Stimulated activated CD4-positive, alpha-beta T cell treated with anti-CD3 and anti-CD28 coated beads, TNF-alpha, amount 100 ng/mL, for 4 hours (primary cell): ENCODE measurements at regions not wholly inside any gene's neighbourhood (a gene's known extent, or its start where the extent isn't known, plus 50 kb on each side); places are given as distances from the start of the nearest gene placed in this dataset.
"Not testable (repeated sequence)": the region's sequence is repeated elsewhere in the genome, so short reads cannot be mapped to it uniquely, and the experiment has no call there.

ENCODE experiments used
- DNase-seq, 3 experiments: peaks; one replicate each; pipeline ENCODE4 v3.0.0-alpha.2; 2020; ENCODE audit warnings: low read depth in 3 of 3

DNA sequence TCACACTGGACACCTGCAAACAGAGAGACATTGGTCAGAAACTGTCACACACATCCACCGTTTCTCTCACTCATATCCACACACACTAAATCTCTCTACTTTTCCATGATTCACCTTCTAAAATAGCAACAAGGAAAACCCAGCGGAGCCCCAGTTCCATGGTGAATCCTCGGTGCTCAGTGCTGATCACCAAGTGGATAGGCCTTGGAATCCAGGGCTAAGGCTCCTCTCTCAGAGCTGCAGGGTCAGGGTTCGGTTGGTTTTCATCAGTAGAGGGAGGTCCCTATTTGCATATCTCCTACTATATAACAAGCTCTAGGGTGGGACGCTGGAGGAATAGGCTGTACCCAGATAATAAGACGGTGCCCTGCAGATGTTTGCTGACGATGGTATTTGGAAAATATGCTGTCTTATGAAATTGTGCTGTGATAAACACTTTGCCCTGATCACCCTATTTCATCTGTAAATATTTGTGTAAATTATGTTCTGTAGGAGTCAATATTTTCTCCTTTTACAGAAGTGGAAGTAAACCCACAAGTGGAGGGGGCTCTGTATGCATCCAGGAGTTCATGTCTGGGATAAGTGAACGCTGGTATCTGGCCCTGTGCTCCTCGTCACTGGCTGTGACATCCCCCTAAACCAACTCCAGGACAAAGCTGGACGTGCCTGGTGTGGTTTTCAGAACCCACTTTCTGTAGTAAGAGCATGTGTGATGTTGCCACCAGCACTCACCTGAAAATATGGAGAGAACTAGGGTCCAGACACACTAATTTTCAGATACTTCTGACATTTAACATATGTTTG is 709.2 kb downstream of the TMEM121 start:
- DNase-seq: no peak

DNA sequence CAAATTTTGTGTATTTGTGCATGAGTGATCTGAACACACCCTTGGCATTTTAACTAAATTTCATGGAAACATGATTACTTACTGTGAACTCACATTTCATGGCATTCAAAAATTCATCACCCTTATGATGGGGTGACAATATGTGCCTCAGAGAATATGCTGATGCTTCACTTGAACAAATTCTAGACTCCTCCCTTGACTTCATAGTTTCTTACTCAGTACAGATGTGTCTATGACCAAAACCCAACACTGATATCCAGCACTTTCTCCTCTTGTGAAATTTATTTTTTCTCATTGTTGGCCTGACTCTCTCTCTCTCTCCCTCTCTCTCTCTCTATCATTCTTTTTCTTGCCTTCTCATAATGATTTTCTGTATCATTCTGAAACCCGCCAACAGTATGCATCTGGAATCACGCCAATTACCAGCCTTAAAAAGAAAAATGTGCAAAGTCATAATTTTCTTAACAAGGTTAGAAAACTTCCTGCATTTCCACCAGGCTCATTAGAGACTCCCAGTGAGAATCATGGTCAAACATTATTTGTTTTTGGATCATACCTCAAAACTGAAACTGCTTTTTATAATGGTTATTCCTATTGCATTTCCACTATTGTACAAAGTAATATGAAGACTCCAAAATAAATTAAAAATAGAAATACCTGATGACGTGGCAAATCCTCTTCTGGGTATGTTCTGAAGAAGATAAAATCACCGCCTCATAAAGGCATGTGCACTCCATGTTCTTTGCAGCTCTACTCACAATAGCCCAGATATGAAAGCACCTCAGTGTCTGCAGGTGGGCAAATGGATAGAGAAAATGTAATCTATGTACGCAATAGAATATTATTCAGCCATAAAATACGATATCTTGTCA is 722.2 kb downstream of the TMEM121 start:
- DNase-seq: no peak

DNA sequence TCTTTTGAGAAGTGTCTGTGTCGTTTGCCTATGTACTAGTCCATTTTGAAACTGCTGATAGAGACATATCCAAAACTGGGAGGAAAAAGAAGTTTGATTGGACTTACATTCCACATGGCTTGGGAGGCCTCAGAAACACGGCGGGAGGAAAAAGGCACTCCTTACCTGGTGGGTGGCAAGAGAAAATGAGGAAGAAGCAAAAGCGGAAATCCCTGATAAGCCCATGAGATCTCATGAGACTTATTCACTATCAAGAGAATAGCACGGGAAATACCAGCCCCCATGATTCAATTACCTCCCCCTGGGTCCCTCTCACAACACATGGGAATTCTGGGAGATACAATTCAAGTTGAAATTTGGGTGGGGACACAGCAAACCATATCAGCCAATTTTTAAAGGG is 727.6 kb downstream of the TMEM121 start:
- not testable (repeated sequence) for DNase-seq

DNA sequence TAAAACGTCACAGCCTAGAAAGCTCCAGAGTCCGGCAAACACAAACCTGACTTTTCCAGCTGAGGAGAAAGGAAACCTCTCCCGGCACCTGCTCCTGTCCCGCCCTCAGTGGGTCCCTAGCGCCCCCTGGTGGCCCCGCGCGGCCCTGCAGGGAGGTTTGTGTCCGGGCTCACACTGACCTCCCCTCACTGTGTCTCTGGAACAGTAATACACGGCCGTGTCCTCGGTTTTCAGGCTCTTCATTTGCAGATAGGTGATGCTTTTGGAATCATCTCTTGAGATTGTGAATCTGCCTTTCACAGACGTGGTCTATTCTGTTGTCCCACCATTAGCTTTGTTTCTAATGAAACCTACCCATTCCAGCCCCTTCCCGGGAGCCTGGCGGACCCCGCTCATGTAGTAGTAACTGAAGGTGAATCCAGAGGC is 731.2 kb downstream of the TMEM121 start:
- DNase-seq: peak; percentile 45 to 59 (median 50)

DNA sequence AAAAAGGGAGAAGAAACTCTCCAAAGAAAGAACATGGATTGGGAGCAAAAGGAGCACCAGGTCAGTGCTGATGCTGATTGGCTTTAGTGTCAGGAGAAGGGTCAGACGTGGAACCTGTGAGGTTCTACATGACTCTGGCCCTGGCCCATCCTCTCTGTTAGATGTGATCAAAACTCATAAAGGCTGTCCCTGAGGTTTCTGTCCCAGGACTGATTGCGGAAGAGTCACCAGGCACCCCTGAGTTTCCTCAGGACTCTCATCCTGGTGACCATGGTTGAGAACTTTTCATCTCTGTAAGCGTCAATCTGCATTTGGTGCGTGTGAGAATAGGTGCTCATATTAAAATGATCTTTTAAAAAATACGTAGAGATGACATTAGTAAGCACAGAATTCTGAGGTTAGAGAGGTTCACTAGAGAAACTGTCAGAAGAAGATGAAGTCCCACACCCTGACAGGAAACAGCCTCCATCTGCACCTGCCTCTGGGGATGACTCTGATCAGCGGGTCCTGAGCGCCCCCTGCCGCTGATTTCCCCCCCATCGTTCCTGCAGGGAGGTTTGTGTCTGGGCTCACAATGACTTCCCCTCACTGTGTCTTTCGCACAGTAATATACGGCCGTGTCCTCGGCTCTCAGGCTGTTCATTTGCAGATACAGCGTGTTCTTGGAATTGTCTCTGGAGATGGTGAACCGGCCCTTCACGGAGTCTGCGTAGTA is 741.8 kb downstream of the TMEM121 start:
- peak; percentile 54 to 82 (median 73) for DNase-seq

DNA sequence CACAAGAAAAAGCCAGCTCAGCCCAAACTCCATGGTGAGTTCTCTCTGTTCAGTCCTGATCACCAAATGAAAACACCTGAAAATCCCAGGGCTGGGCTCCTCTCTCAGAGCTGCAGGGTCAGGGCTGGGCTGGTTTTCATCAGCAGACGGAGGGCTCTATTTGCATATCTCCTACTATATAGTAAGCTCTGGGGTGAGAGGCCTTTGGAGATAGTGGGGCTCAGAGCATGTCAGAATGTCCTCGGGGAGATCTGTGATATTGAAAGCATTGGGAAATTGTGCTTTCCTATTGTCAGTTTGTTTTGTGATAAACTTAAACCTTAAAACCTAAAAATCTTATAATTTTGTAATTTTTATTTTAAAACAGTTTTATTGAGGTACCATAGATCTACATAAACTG is 742.6 kb downstream of the TMEM121 start:
- no peak for DNase-seq

DNA sequence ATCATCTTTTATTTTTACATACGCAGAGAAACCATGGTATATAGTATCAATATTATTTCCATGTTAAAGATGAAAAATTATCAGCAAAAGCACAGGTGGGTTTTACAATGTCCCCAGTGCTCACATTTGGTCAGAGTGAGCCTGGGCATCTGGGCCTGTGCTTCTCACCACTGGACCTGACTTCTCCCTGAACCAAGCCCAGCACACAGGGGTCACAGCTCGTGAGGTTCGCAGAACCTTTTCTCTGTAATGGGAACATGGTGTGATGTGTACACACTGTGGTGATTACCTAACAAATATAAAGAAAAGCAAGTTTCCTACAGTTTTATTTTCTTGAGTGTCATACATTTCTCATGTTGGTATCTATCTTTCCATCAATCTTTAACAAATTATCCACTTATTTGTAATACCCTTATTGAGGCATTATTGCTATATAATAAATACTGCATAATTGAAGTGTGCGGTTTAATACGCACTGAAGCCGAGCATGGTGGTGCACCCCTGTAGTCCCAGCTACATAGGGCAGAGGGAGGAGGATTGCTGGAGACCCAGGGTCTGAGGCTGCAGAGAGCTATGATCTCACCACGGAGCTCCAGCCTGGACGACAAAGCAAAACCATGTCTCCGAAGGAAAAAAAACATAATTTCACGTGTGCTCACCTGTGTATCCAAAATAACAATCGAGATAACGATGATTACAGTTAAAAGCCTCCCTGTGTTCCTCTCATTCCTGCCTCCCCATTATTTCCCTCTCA is 743.2 kb downstream of the TMEM121 start:
- DNase-seq: no peak

DNA sequence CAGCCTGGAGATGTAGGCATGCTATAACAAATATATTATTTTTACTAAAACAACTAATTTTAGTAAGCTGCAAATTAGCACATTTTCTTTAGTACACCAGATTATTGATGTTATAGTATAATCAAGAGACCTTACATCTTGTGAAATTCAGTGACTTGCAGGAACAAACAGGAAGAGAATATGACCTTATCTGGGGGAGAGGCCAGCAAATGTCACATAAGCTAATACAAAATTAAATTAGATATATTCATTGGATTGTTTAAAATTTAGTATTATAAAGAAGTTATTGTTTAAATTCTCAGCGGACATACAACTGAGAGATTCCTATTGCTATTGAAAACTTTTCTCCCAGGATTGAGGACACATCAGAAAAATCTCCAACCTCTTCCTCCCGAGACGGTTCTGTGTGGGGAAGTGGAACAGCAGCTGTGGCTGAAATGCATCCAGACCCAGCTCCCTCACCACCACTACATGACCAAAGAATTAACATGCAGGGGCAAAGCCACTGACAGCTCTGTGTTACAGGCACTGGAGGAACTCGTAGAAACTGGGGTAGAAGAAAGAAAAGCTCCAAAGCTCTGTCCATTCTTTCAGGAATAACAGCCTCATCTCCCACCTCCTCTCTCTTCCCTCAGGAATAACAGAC is 744.2 kb downstream of the TMEM121 start:
- not testable (repeated sequence) for DNase-seq

DNA sequence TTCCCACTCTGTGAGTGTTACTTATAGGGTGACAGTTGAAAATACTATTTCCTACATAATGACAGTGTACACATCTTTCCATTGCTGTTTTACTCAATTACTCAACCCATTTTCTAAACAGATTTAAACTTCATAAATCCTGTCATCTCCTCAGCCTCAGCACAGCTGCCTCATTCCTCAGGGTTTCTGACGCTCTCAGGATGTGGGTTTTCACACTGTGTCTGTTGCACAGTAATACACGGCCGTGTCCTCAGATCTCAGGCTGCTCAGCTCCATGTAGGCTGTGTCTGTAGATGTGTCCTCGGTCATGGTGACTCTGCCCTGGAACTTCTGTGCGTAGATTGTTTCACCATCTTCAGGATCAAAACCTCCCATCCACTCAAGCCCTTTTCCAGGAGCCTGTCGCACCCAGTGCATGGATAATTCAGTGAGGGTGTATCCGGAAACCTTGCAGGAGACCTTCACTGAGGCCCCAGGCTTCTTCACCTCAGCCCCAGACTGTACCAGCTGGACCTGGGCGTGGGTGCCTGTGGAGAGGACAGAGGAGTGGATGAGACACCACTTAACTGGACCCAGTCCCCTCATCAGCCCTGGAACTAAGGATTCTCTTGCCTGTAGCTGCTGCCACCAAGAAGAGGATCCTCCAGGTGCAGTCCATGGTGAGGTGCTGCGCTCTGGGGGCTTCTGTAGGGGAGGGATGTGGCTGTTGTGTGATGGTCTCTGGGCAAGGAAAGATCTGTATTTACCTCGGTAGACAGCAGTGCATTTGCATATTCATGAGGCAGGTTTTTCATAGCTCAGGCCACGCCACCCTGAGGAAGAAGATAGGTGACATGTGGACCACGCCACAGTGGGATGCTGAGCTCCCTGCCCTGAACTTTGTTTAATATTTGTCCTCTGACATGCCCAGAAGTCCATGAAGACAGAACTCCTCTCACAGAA is 750.2 kb downstream of the TMEM121 start:
- DNase-seq: no peak

DNA sequence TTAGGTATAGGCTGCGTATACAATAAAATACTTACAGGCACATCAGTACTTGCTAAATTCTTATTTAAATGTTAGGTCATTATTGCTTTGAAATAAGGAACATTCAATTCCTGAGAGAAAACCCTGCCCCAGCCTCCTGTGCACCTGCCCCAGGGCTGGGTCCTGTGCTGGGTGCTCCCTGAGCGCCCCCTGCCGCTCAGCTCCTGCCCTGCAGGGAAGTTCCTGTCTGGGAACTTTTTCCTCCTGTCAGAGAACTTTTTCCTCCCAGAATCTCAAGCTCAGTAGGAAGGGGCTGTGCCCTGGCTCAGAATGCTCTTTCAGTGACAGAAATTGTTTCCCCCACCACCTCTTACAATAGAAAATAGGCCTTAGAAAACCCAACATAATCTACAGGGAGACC is 751.1 kb downstream of the TMEM121 start:
- no peak for DNase-seq

DNA sequence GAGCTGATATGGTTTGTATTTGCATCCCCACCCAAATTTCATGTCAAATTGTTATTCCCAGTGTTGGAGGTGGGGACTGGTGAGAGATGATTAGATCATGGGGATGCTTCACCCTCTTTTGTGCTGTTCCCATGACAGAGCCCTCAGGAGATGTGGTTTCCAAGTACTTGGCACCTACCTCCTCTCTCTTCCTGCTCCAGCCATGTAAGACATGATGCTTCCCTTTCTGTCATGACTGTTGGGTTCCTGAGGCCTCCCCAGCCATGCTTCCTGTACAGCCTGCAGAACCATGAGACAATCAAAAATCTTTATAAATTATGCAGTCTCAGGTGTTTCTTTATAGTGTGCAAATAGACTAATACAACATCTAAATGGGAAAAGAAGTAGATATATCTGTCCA is 754.5 kb downstream of the TMEM121 start:
- no peak for DNase-seq

DNA sequence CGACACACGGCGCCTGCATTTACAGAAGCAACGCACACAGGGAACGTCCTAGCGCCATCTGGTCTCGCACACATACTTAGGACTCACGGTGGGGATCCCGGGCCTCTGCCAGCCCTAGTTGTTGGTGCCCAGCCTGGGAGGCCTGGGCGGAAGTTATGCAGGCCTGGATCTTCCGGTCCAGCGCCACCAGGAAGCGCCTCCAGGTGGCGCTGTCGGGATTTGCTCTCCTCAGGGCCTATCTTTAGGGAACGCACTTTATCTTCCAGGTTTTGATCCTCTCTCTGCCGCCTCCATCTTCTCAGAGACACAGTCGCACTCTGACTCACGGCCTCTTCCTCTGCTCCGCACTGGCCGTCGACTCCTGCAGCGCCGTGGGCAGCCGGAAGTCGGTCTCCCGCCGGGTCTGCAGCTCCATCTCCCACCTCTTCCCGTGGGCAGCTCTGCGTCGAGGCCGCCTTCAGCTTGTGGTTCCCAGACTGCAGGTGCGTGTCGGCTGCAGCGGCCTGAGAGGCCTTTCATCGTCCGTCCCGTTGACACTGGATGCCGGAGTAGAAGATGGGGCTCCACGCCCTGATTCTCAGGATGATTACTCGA is 760.4 kb downstream of the TMEM121 start:
- no peak for DNase-seq

DNA sequence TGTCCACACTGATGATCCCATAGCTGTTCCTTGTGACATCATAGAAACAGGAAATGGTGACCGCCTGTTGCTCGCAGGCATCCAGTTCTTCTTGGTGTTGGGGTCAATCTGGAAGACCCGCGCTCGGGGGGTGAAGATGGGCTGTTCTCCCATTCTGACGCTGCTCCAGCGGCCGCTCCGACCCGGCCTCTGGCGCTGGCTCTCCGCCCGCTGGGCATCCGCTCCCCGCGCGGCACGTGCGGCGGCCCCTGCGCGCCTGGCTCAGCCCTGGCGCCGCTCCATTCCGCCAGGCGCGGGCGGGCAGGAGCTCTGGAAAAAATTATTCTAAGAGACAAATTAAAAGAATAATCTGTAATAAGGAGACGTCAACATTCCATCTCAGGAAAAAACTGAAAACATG is 761.1 kb downstream of the TMEM121 start:
- no peak for DNase-seq

DNA sequence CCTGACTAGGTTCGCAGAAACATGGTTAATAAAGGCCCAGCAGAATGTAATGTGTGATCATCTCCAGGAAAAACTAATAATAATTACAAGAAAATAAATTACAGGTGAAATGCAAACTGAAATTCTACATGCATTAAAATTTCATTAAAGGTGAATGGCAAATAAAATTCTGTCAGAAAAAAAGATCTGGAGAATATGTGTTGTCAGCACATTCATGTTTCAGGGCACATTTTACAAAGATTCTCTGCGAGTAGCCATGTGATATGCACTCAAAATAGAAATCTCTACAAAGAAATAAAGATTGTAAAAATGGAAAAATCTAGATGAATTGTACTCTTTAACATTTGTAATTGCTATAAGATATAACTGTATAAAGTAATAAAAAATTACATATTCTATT is 765.2 kb downstream of the TMEM121 start:
- DNase-seq: no peak

DNA sequence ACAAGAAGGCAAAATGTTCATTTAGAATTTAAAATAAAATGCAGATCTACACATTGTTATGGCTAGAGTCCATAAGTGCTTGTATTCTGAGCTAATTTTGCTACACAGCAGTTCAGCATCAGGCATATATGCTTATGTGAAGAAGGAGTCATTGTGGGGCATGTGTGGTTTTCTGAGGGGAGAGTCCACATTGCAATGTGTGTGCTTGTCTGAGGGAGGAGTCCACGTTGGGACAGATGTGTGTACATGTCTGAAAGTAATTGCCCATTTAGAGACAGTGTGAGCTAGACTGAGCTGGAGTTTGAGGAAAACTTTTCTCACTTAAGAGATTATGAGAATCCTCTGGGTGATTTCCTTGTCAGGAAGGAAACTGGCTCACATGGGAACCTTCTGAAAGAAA is 767.9 kb downstream of the TMEM121 start:
- DNase-seq: no peak

DNA sequence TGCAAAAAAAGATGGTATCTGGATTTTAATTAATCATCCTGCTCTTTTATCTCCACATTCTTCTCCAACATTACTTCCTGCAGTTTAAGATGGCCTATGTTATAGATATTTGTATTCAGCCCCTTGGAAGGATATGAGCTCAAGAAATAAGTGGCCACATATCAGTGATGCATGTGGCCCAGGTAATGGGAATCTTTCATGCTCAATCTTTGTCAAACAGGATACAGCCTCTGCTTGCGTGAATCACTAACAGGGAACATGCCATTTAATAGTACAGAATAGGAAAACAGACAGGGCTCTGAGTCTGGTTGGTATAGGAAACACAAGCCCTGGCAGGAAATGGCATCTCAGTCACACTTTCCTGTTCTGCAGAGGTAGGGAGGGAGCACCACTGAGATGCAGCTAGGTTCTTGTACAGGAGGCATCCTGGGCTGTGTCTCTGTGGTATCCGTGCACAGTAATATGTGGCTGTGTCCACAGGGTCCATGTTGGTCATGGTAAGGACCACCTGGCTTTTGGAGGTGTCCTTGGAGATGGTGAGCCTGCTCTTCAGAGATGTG is 774.6 kb downstream of the TMEM121 start:
- not testable (repeated sequence) for DNase-seq

DNA sequence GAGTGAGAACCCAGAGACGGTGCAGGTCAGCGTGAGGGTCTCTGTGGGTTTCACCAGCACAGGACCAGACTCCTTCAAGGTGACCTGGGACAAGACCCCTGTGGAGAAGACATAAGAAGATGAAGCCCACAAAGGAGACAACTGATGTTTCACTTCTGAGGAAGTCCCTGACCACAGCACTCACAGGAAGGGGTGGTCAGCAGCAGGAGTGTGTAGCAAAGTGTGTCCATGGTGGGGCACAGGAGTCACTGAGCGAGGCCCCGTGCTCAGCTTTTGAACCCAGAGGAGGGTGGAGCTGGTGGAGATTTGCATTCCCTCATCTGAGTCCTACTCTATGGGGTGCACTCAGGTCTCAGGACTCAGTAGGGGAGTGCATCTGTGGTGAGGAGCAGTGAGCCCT is 775.2 kb downstream of the TMEM121 start:
- not testable (repeated sequence) for DNase-seq

DNA sequence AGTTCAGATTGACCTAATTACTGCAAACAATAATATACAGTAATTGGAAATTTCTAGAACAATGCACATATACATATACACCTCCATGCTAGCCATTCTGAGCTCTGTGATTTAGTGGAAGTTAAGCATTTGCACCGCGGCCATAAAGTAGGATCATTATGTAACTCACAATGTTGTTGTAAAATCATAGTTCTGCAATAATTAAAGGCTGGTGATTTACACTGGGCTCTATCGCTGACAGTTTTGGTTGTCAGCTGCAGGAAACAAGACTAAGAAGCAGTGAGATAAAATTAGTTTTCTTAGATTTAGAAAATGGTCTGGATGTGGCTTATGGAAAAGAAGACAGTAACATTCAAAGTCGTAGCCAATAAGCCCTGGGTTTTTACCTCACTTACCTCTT is 776.3 kb downstream of the TMEM121 start:
- no peak for DNase-seq

DNA sequence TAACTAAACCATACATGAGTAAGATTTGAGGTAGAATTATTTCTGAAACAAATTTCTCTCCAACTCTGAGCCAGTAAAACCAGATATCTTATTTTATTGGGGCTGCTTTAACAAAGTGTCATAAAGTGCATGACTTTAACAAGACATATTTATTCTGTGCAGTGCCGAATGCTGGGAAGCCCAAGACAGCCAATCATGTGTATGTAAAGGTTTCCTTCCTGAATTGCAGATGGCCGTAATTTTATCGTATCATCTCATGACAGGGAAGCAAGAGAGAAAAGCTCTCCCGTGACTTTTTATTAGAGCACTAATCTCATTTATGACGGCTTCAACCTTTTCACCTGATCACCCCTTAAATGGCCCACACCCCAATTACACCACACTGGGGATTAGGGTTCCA is 777.9 kb downstream of the TMEM121 start:
- DNase-seq: no peak
